ENCODE measurements at regions not wholly inside any gene's neighbourhood (a gene's known extent, or its start where the extent isn't known, plus 50 kb on each side); places are given as distances from the start of the nearest gene placed in this dataset.
"Not testable (repeated sequence)": the region's sequence is repeated elsewhere in the genome, so short reads cannot be mapped to it uniquely, and the experiment has no call there.

- TF ChIP-seq CTCF (IDR thresholded peaks at IDR 0.05); PREB (CRISPR knock-in tag; IDR thresholded peaks at IDR 0.05; ENCODE audit: borderline replicate concordance); MAX (CRISPR knock-in tag; IDR thresholded peaks at IDR 0.05); ATF2 (CRISPR knock-in tag; IDR thresholded peaks at IDR 0.05; ENCODE audit: borderline replicate concordance, low read depth); GRHL2 (CRISPR knock-in tag; IDR thresholded peaks at IDR 0.05; ENCODE audit: insufficient replicate concordance, severe bottlenecking); ZNF281 (CRISPR knock-in tag; IDR thresholded peaks at IDR 0.05); ZNF263 (CRISPR knock-in tag; IDR thresholded peaks at IDR 0.05; ENCODE audit: low read depth): not testable (repeated sequence)
These were observed 51.9 kb upstream of the ALG1L2 start for GRCh38 chr3:130029531-130030289.
